ENCODE measurements at regions not wholly inside any gene's neighbourhood (a gene's known extent, or its start where the extent isn't known, plus 50 kb on each side); places are given as distances from the start of the nearest gene placed in this dataset.

GRCh38 chr3:162285259-162285658 is 788.7 kb downstream of the OTOL1 start:
- POLR2A ChIA-PET = no interaction called here
- DNase-seq (ENCODE audit: low read depth, low spot score) = no peak
- no peak overlapping the region for H2AFZ ChIP-seq (ENCODE audit: low read depth, low read length, poor library complexity, severe bottlenecking)
- H3K4me2 ChIP-seq (ENCODE audit: low read length) = no peak overlapping the region
- BruUV-seq (replicated peaks) = no TSS peak
- RAD21 ChIA-PET (ENCODE audit: low non-redundant PET in 1 of 2, low total read pairs in 2 of 2, uncharacterized antibody in 2 of 2, unreplicated experiment in 2 of 2) = no interaction called here
- no peak overlapping the region for H3K27ac ChIP-seq (ENCODE audit: low read depth, low read length)
- H4K20me1 ChIP-seq (ENCODE audit: insufficient read depth) = no peaks in the 10 kb centered on the region
- H3K9ac ChIP-seq (ENCODE audit: low read length) = no peak overlapping the region
- ATAC-seq = no peak
- TF ChIP-seq, protein P1, sequence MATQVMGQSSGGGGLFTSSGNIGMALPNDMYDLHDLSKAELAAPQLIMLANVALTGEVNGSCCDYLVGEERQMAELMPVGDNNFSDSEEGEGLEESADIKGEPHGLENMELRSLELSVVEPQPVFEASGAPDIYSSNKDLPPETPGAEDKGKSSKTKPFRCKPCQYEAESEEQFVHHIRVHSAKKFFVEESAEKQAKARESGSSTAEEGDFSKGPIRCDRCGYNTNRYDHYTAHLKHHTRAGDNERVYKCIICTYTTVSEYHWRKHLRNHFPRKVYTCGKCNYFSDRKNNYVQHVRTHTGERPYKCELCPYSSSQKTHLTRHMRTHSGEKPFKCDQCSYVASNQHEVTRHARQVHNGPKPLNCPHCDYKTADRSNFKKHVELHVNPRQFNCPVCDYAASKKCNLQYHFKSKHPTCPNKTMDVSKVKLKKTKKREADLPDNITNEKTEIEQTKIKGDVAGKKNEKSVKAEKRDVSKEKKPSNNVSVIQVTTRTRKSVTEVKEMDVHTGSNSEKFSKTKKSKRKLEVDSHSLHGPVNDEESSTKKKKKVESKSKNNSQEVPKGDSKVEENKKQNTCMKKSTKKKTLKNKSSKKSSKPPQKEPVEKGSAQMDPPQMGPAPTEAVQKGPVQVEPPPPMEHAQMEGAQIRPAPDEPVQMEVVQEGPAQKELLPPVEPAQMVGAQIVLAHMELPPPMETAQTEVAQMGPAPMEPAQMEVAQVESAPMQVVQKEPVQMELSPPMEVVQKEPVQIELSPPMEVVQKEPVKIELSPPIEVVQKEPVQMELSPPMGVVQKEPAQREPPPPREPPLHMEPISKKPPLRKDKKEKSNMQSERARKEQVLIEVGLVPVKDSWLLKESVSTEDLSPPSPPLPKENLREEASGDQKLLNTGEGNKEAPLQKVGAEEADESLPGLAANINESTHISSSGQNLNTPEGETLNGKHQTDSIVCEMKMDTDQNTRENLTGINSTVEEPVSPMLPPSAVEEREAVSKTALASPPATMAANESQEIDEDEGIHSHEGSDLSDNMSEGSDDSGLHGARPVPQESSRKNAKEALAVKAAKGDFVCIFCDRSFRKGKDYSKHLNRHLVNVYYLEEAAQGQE (IDR thresholded peaks at IDR 0.05; ENCODE audit: low read depth) = no peak
- no peak for TF ChIP-seq RAD21 (IDR thresholded peaks at IDR 0.05; ENCODE audit: low read depth)
- no peak for TF ChIP-seq EZH2 (IDR thresholded peaks at IDR 0.05)
- TF ChIP-seq, protein P2, sequence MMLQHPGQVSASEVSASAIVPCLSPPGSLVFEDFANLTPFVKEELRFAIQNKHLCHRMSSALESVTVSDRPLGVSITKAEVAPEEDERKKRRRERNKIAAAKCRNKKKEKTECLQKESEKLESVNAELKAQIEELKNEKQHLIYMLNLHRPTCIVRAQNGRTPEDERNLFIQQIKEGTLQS (IDR thresholded peaks at IDR 0.05) = no peak
- TF ChIP-seq FOSL1 (IDR thresholded peaks at IDR 0.05; ENCODE audit: low read depth) = no peak
- TF ChIP-seq YY1 (IDR thresholded peaks at IDR 0.05; ENCODE audit: extremely low read depth, insufficient replicate concordance, low read depth, low read length) = no peak
- TF ChIP-seq SP1 (IDR thresholded peaks at IDR 0.05; ENCODE audit: low read depth) = no peak
- TF ChIP-seq EGR1 (IDR thresholded peaks at IDR 0.05; ENCODE audit: low read depth) = no peak
- TF ChIP-seq SIN3A (IDR thresholded peaks at IDR 0.05; ENCODE audit: low read depth) = no peak
- TF ChIP-seq POLR2AphosphoS5 (IDR thresholded peaks at IDR 0.05; ENCODE audit: low read depth, low read length) = no peak
- no peak for TF ChIP-seq ZBTB33 (IDR thresholded peaks at IDR 0.05; ENCODE audit: extremely low read depth, insufficient replicate concordance, low read length)
- TF ChIP-seq EZH2phosphoT487 (IDR thresholded peaks at IDR 0.05; ENCODE audit: borderline replicate concordance) = no peak
- TF ChIP-seq CEBPB (IDR thresholded peaks at IDR 0.05; ENCODE audit: low read depth) = no peak
- no peak for TF ChIP-seq ZNF274 (IDR thresholded peaks at IDR 0.05; ENCODE audit: low read depth, low read length)
- no peak for TF ChIP-seq POLR2A (IDR thresholded peaks at IDR 0.05; ENCODE audit: borderline replicate concordance, extremely low read depth, insufficient read depth, insufficient read length)
- TF ChIP-seq TCF7L2 (IDR thresholded peaks at IDR 0.05; ENCODE audit: borderline replicate concordance, extremely low read depth, insufficient read depth, insufficient read length) = no peak
- no peak for TF ChIP-seq SRF (IDR thresholded peaks at IDR 0.05; ENCODE audit: low read depth)
- H3K36me3 ChIP-seq (ENCODE audit: control insufficient read depth in 1 of 2, insufficient read depth in 2 of 2, low read length in 2 of 2) = no peaks in the 10 kb centered on the region
- CTCF ChIA-PET = no interaction called here
- H3K4me1 ChIP-seq (ENCODE audit: control insufficient read depth in 1 of 2, insufficient read depth in 2 of 2, low read length in 2 of 2) = no peaks in the 10 kb centered on the region
- intact Hi-C loops (cut with micrococcal nuclease) = no loop called here
- H3K9me3 ChIP-seq (ENCODE audit: control insufficient read depth in 1 of 2, insufficient read depth in 1 of 2, low read depth in 1 of 2, low read length in 2 of 2) = no peaks in the 10 kb centered on the region
- H3K4me3 ChIP-seq (replicated peaks in 1 of 2; ENCODE audit: low read depth in 1 of 2, low read length in 2 of 2) = no peak overlapping the region
- H3K27me3 ChIP-seq (ENCODE audit: insufficient read depth, low read length) = no peaks in the 10 kb centered on the region
- no peaks in the 10 kb centered on the region for H3K9me2 ChIP-seq (ENCODE audit: insufficient read depth)
- no peaks in the 10 kb centered on the region for H3K79me2 ChIP-seq (ENCODE audit: insufficient read depth, low read length)

All from HCT116 (cell line).